ENCODE measurements at regions not wholly inside any gene's neighbourhood (a gene's known extent, or its start where the extent isn't known, plus 50 kb on each side); places are given as distances from the start of the nearest gene placed in this dataset.

- Histone ChIP-seq H3K4me3 (replicated peaks; ENCODE audit: low read depth, low read length) (no peak overlapping the region; the same call in 1 of the 2 replicates), H3K36me3 (ENCODE audit: control insufficient read depth, insufficient read depth, low read length) (no peaks in the 10 kb centered on the region), H3K27me3 (replicated peaks; ENCODE audit: control insufficient read depth, insufficient read depth, low read length) (no peaks in the 10 kb centered on the region)
- DNase-seq (ENCODE audit: extremely low read depth, insufficient read length): peak; percentile 51
- no peak for TF ChIP-seq CTCF (IDR thresholded peaks at IDR 0.05; ENCODE audit: insufficient read depth, low read length, poor library complexity, severe bottlenecking)
Observed at GRCh38 chr12:92045852-92046251, 99.8 kb downstream of the BTG1 start.

GRCh38 chr12:92044435-92044834, 101.2 kb downstream of the BTG1 start:
- no peak for TF ChIP-seq CTCF (IDR thresholded peaks at IDR 0.05; ENCODE audit: insufficient read depth, low read length, poor library complexity, severe bottlenecking)
- DNase-seq (ENCODE audit: extremely low read depth, insufficient read length): no peak
- no peak overlapping the region for H3K4me3 ChIP-seq (replicated peaks; ENCODE audit: low read depth, low read length)
- no peaks in the 10 kb centered on the region for H3K36me3 ChIP-seq (ENCODE audit: control insufficient read depth, insufficient read depth, low read length)
- no peaks in the 10 kb centered on the region for H3K27me3 ChIP-seq (replicated peaks; ENCODE audit: control insufficient read depth, insufficient read depth, low read length)

DNA sequence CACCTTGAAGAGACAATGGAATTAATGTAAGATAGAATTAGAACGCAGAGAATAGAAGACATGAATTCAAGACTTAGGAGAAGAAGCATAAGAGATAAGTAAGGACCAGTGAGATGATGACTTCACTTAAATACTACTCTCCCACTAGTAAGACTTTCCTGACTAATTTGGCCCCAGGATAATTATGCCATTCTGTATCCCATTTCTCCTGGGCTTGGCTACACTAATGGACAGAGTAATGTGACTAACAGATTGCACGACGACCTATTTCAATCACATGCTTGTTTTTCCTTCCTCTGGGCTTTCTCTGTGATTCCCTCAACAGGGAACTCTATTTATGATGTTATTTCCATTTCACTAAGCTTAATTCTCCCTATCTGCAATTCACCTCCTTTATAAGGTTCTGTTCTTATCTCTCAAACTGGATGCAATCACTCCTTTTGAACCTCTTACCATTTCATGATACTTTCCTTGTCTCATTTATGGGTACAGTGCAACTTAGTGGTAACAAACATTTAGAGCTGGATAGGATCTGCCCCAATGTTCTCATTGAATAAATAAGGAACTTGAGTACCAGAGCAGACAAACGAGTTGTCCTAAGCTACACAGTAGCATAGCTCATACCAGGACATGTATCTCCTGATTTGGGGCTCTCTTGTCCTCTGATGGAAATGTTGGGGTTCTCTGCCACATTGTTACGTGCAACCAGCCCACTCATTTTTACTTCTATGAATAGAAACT, 102.7 kb downstream of the BTG1 start:
- DNase-seq (ENCODE audit: extremely low read depth, insufficient read length): no peak
- no peak overlapping the region for H3K4me3 ChIP-seq (replicated peaks; ENCODE audit: low read depth, low read length)
- no peaks in the 10 kb centered on the region for H3K27me3 ChIP-seq (replicated peaks; ENCODE audit: control insufficient read depth, insufficient read depth, low read length)
- TF ChIP-seq CTCF (IDR thresholded peaks at IDR 0.05; ENCODE audit: insufficient read depth, low read length, poor library complexity, severe bottlenecking): no peak
- H3K36me3 ChIP-seq (ENCODE audit: control insufficient read depth, insufficient read depth, low read length): no peaks in the 10 kb centered on the region

DNA sequence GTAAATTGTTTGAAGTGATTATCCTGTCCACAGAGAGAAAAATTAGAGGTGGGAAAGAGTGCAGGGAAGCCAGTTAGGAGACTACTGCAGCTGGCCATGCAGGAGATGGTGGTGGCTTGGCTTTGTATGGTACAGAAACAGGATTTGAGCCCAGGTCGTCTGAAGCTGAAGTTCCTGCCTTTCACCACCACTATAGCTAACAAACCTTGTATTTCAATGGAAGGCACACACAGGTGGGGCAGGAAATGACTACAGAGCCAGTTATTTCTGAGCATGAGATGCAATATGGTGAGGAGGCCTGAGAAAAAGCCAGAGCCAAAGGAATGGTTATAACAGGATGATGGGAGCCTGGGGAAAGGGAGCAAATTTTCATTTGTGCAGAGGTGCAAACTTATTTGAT, 103.9 kb downstream of the BTG1 start:
- DNase-seq (ENCODE audit: extremely low read depth, insufficient read length): no peak
- Histone ChIP-seq H3K36me3 (ENCODE audit: control insufficient read depth, insufficient read depth, low read length) (no peaks in the 10 kb centered on the region), H3K4me3 (replicated peaks; ENCODE audit: low read depth, low read length) (no peak overlapping the region), H3K27me3 (replicated peaks; ENCODE audit: control insufficient read depth, insufficient read depth, low read length) (no peaks in the 10 kb centered on the region)
- no peak for TF ChIP-seq CTCF (IDR thresholded peaks at IDR 0.05; ENCODE audit: insufficient read depth, low read length, poor library complexity, severe bottlenecking)

GRCh38 chr12:92039046-92039445, 106.6 kb downstream of the BTG1 start:
- no peak for TF ChIP-seq CTCF (IDR thresholded peaks at IDR 0.05; ENCODE audit: insufficient read depth, low read length, poor library complexity, severe bottlenecking)
- H3K36me3 ChIP-seq (ENCODE audit: control insufficient read depth, insufficient read depth, low read length): no peaks in the 10 kb centered on the region
- DNase-seq (ENCODE audit: extremely low read depth, insufficient read length): no peak
- no peaks in the 10 kb centered on the region for H3K27me3 ChIP-seq (replicated peaks; ENCODE audit: control insufficient read depth, insufficient read depth, low read length)
- H3K4me3 ChIP-seq (replicated peaks; ENCODE audit: low read depth, low read length): no peak overlapping the region

GRCh38 chr12:92038476-92038875, 107.2 kb downstream of the BTG1 start:
- no peaks in the 10 kb centered on the region for H3K27me3 ChIP-seq (replicated peaks; ENCODE audit: control insufficient read depth, insufficient read depth, low read length)
- H3K4me3 ChIP-seq (replicated peaks; ENCODE audit: low read depth, low read length): no peak overlapping the region
- DNase-seq (ENCODE audit: extremely low read depth, insufficient read length): no peak
- TF ChIP-seq CTCF (IDR thresholded peaks at IDR 0.05; ENCODE audit: insufficient read depth, low read length, poor library complexity, severe bottlenecking): no peak
- H3K36me3 ChIP-seq (ENCODE audit: control insufficient read depth, insufficient read depth, low read length): no peaks in the 10 kb centered on the region

All from GM06990 (cell line).